HFF-Myc (cell line): ENCODE measurements at regions not wholly inside any gene's neighbourhood (a gene's known extent, or its start where the extent isn't known, plus 50 kb on each side); places are given as distances from the start of the nearest gene placed in this dataset.

Source experiments
- DNase-seq: peaks from one replicate; pipeline ENCODE4 v3.0.0-alpha.2; 2011; ENCODE audit warnings: low read depth; ENCODE audit errors: extremely low read depth
- H3K4me3 ChIP-seq: replicated peaks from 2 replicates; pipeline ENCODE4 v1.5.1; 2011; ENCODE audit warnings: low read depth, mild to moderate bottlenecking, control low read depth, low read length
- CTCF ChIP-seq: IDR thresholded peaks from 2 replicates; pipeline ENCODE4 v1.5.1; 2012; ENCODE audit warnings: mild to moderate bottlenecking, low read depth, low read length, control low read depth; ENCODE audit errors: missing control alignments

GRCh38 chr13:37457612-37458011, 141.0 kb downstream of the POSTN start:
- H3K4me3 ChIP-seq = no peak overlapping the region
- no peak for TF ChIP-seq CTCF
- DNase-seq = no peak

DNA sequence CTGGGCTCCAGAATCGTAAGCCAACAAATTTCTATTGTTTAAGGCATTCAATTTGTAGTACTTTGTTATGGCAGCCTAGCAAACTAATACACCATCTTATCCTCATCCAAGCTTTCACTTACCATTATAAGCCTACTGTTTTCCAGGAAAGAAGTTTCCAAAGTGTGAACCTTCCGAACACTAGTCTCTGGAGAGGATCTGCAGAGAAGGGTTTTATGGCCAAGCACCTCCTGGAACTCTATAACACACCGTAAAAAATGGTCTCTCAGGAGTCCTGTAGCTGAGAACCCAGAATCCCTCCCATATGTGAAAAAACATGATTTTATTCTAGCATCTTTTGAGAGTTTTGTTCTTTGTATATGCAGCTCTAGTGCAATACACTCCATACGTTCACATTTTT, 142.1 kb downstream of the POSTN start:
- no peak overlapping the region for H3K4me3 ChIP-seq
- DNase-seq = no peak
- TF ChIP-seq CTCF = no peak

- TF ChIP-seq CTCF = no peak
- H3K4me3 ChIP-seq = no peak overlapping the region
- DNase-seq = no peak
Observed at GRCh38 chr13:37456041-37456440, 142.5 kb downstream of the POSTN start.

DNA sequence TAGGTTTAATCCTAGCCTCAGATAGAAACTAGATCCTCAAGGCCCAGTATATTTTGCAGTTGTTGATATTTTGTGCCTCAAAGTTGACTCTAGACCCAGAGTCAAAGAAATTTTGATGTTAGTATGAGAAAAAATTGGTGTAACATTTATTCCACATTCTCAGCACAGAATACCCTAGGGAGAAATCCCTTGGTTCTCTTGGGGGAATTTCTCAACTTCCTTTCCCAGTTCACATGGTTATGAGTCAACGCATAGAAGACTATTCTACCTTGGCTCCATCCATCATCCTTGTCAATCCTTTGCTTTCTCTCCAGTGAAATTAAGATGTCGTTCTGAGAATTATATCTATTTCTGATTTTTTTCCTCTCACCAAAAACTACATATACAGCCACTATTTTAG, 145.3 kb downstream of the POSTN start:
- no peak for DNase-seq
- no peak for TF ChIP-seq CTCF
- H3K4me3 ChIP-seq = no peak overlapping the region

DNA sequence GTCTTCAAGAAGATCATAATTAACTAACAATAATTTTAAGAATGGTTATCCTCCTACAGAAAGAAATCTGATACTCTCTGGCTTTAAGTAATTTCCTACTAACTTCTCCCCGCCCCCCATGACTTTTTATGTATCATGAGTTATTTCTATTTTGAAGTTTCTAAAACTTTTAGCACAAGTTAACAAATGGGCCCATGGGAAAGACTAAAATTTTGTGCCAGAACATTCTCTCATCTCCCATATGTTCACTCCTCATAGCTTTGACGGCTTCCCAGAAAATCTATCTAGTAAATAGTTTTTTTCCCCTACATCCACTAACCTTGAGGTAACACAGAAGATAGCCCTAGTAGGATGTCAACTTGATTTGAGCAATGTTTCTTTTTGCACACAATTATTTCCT, 148.3 kb downstream of the POSTN start:
- no peak for DNase-seq
- no peak for TF ChIP-seq CTCF
- no peak overlapping the region for H3K4me3 ChIP-seq

DNA sequence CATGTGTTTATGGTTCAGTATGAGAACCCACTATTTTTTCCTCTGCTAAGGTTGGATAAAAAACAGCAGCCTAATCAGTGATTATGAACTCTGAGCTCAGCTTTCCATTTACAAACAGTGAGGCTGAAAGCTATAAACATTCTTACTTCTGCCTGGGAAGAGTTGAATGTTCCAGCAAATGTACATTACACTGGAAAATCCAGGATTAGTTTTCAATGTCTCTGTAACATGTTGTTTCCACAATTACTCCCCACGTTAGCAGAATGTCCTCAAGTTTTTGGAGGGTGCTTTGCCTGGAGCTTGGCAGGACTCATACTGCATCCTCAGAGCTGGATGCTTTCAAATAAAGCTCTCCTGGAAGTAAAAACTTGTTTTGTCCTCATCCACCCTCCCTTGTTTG, 150.4 kb downstream of the POSTN start:
- DNase-seq = no peak
- no peak for TF ChIP-seq CTCF
- H3K4me3 ChIP-seq = no peak overlapping the region

DNA sequence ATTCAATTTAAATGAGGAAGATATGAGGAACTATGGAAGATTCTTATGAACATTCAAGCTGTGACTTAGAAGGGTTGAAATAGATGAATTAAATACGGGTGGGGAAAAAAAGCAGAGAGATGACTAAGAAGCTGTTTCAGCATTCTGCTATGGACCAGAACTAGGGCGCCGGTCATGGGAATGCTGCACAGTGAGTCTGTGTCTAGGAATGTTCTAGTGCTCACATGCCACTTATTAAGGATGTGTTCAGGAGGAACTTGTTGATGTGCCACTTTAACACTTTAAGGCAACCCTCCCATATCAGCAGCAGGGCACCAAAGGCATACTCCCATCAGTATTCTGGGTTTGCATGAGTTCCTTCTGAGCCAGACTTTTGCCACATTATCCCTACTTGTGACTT, 152.1 kb downstream of the POSTN start:
- no peak for TF ChIP-seq CTCF
- DNase-seq = no peak

More for the DNA sequence above, 152.1 kb downstream of the POSTN start:
- no peak overlapping the region for H3K4me3 ChIP-seq
